ENCODE measurements at regions not wholly inside any gene's neighbourhood (a gene's known extent, or its start where the extent isn't known, plus 50 kb on each side); places are given as distances from the start of the nearest gene placed in this dataset.

DNA sequence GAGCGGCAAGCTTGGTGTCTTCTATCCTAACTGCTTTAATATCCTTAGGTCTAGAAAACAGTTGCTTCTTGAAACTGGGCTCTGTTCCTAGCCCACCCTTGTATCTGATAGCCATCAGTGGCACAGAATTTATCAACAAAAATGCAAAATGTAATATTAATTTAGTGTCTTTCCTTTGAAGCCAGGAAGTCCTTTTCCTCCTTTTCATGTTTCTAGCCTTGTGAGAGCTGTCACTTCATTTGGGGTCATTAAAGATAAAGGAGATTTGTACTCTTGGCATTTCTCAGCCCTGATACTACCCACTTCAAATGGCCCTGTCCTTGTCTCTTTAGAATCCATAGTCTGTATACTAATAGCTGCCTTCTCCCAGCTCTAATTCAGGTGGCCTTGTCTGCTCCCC is 111.0 kb downstream of the GAS1 start:
- TF ChIP-seq, protein P1, sequence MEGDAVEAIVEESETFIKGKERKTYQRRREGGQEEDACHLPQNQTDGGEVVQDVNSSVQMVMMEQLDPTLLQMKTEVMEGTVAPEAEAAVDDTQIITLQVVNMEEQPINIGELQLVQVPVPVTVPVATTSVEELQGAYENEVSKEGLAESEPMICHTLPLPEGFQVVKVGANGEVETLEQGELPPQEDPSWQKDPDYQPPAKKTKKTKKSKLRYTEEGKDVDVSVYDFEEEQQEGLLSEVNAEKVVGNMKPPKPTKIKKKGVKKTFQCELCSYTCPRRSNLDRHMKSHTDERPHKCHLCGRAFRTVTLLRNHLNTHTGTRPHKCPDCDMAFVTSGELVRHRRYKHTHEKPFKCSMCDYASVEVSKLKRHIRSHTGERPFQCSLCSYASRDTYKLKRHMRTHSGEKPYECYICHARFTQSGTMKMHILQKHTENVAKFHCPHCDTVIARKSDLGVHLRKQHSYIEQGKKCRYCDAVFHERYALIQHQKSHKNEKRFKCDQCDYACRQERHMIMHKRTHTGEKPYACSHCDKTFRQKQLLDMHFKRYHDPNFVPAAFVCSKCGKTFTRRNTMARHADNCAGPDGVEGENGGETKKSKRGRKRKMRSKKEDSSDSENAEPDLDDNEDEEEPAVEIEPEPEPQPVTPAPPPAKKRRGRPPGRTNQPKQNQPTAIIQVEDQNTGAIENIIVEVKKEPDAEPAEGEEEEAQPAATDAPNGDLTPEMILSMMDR (IDR thresholded peaks at IDR 0.05): no peak
- no peak for TF ChIP-seq EZH2 (IDR thresholded peaks at IDR 0.05; ENCODE audit: borderline replicate concordance, insufficient read depth, low read depth, low read length, poor library complexity, severe bottlenecking)
